Liver (tissue), 3 donors: ENCODE measurements at regions not wholly inside any gene's neighbourhood (a gene's known extent, or its start where the extent isn't known, plus 50 kb on each side); places are given as distances from the start of the nearest gene placed in this dataset.

Source experiments
- CTCF ChIP-seq: fragments of 150-350 bp; IDR thresholded peaks from 2 replicates; pipeline ENCODE4 v1.5.1; 2017; ENCODE audit warnings: improper control_type of control experiment, low read depth, low read length; ENCODE audit not compliant: missing input control
- MAX ChIP-seq: IDR thresholded peaks from 2 replicates; pipeline ENCODE4 v1.6.1; 2016; ENCODE audit warnings: antibody characterized with exemption
- RAD21 ChIP-seq, 2 donors: IDR thresholded peaks; 2 replicates each; pipeline ENCODE4 v1.6.1; 2016; ENCODE audit warnings: antibody characterized with exemption in 2 of 2, mild to moderate bottlenecking in 2 of 2
- RXRA ChIP-seq, 2 donors: IDR thresholded peaks; 2 replicates each; pipeline ENCODE4 v1.6.1; 2017 to 2018; ENCODE audit warnings: antibody characterized with exemption in 2 of 2, mild to moderate bottlenecking in 1 of 2
- SP1 ChIP-seq: IDR thresholded peaks from 2 replicates; pipeline ENCODE4 v1.6.1; 2018; ENCODE audit warnings: antibody characterized with exemption, mild to moderate bottlenecking
- YY1 ChIP-seq: IDR thresholded peaks from 2 replicates; pipeline ENCODE4 v1.6.1; 2016; ENCODE audit warnings: antibody characterized with exemption, mild to moderate bottlenecking
- TF ChIP-seq, protein P1 (sequence below): IDR thresholded peaks from 2 replicates; pipeline ENCODE4 v1.6.1; 2016; ENCODE audit warnings: antibody characterized with exemption, mild to moderate bottlenecking
- donor health status: healthy.
- donor health status: healthy.

DNA sequence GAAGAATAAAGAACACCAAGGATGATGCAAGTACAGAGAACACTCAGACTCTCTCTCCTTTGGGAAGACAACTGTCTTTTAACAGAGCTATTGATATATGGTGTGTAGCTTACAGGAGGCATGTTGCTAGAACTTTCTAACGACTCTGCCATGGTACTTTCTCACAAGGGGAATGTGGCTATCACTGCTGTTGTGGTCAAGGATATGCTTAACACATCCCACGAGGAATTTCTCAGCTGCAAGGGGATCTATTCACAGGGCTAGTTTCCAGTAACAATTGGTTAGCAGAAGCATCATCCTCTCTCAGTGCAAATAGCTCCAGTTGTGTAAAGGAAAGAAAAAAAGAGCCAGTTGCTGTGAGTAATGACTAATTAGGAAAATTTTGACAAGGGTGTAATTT, 826.0 kb downstream of the SORCS1 start:
- TF ChIP-seq SP1 = no peak
- no peak for TF ChIP-seq CTCF
- TF ChIP-seq RAD21 (IDR thresholded peaks at IDR 0.05) = no peak
- no peak for TF ChIP-seq RXRA (IDR thresholded peaks at IDR 0.05)
- TF ChIP-seq, protein P1, sequence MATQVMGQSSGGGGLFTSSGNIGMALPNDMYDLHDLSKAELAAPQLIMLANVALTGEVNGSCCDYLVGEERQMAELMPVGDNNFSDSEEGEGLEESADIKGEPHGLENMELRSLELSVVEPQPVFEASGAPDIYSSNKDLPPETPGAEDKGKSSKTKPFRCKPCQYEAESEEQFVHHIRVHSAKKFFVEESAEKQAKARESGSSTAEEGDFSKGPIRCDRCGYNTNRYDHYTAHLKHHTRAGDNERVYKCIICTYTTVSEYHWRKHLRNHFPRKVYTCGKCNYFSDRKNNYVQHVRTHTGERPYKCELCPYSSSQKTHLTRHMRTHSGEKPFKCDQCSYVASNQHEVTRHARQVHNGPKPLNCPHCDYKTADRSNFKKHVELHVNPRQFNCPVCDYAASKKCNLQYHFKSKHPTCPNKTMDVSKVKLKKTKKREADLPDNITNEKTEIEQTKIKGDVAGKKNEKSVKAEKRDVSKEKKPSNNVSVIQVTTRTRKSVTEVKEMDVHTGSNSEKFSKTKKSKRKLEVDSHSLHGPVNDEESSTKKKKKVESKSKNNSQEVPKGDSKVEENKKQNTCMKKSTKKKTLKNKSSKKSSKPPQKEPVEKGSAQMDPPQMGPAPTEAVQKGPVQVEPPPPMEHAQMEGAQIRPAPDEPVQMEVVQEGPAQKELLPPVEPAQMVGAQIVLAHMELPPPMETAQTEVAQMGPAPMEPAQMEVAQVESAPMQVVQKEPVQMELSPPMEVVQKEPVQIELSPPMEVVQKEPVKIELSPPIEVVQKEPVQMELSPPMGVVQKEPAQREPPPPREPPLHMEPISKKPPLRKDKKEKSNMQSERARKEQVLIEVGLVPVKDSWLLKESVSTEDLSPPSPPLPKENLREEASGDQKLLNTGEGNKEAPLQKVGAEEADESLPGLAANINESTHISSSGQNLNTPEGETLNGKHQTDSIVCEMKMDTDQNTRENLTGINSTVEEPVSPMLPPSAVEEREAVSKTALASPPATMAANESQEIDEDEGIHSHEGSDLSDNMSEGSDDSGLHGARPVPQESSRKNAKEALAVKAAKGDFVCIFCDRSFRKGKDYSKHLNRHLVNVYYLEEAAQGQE = no peak
- no peak for TF ChIP-seq MAX
- no peak for TF ChIP-seq YY1
